ENCODE measurements at regions not wholly inside any gene's neighbourhood (a gene's known extent, or its start where the extent isn't known, plus 50 kb on each side); places are given as distances from the start of the nearest gene placed in this dataset.

- TF ChIP-seq CTCF (IDR thresholded peaks at IDR 0.05; ENCODE audit: insufficient read depth, low read depth, low read length, missing control alignments): no peak
- no peak overlapping the region for H3K4me3 ChIP-seq (ENCODE audit: low read length)
- DNase-seq (ENCODE audit: low read depth): no peak
These were observed 77.2 kb upstream of the ZBED5 start for GRCh38 chr11:10935015-10935559.

- peak; percentile 47 for DNase-seq (ENCODE audit: low read depth)
These were observed 76.5 kb upstream of the ZBED5 start for GRCh38 chr11:10934293-10934860.

GRCh38 chr11:10933455-10934292, 75.8 kb upstream of the ZBED5 start:
- H3K4me3 ChIP-seq (ENCODE audit: low read length): peak overlapping the region; percentile 65
- TF ChIP-seq CTCF (IDR thresholded peaks at IDR 0.05; ENCODE audit: insufficient read depth, low read depth, low read length, missing control alignments): peak; percentile 98

More at GRCh38 chr11:10934293-10934860, 76.5 kb upstream of the ZBED5 start:
- peak overlapping the region; percentile 65 for H3K4me3 ChIP-seq (ENCODE audit: low read length)
- TF ChIP-seq CTCF (IDR thresholded peaks at IDR 0.05; ENCODE audit: insufficient read depth, low read depth, low read length, missing control alignments): no peak

DNA sequence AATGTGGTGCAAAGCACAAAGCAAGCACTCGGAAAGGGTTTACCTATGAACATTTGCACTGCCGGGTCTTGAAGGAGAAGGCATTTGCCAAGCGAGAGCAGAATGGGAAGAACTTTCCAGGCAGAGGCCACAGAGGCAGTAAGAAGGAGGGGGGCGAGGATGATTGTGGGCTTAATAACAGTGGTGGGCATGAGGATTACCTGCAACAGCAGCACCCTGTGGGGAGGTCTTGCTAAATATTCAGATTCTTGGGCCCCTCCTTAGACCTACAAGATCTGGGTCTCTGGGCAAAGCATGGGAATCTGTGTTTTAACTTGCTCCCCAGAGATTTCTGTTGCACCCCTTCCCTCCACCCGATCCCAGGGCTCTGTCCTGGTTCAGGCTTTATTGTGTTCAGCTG, 75.1 kb upstream of the ZBED5 start:
- no peak overlapping the region for H3K4me3 ChIP-seq (ENCODE audit: low read length)
- no peak for TF ChIP-seq CTCF (IDR thresholded peaks at IDR 0.05; ENCODE audit: insufficient read depth, low read depth, low read length, missing control alignments)
- no peak for DNase-seq (ENCODE audit: low read depth)

More at GRCh38 chr11:10933455-10934292, 75.8 kb upstream of the ZBED5 start:
- peak; percentile 93 for DNase-seq (ENCODE audit: low read depth)

- peak; percentile 53 for DNase-seq (ENCODE audit: low read depth)
- peak overlapping the region; percentile 60 for H3K4me3 ChIP-seq (ENCODE audit: low read length)
- no peak for TF ChIP-seq CTCF (IDR thresholded peaks at IDR 0.05; ENCODE audit: insufficient read depth, low read depth, low read length, missing control alignments)
These were observed 74.2 kb upstream of the ZBED5 start for GRCh38 chr11:10931761-10932670.

DNA sequence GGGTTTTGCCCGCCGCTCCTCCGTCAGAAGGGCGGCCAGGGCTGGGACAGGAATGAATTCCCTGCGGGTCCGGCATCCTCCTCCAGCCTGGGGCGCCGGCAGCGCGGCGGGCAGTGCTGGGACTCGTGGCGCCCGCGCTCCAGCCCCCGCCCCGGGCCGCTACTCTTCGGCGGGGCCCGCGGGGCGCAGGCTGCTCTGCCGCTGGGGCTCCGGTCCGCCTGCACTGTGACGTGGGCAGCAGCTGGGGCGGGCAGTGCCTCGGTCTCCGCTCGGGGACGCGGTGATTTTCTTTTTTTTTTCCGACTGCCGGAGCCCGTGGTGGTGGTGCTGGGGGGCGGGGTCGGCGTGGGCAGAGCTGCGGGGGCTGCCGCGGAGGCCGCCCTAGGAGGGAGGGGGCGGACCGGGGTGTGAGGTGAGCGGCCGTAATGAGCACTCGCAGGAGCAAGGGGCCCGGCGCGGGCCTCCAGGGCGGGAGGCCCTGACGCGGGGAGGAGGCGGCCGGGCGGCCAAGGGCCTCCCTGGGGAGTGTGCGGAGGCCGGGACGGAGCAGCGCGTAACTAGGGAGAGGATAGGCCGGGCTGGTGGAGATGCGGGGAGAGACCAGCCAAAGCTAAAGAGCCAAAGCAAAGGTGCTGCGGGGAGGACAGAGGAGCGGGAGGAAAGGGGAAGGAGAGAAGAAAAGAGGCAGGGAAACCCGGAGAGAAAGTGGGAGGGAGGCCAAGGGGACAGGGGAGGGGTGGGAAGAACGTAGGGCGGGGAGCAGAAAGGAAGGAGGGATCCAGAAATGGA, 73.3 kb upstream of the ZBED5 start:
- peak; percentile 55 for DNase-seq (ENCODE audit: low read depth)
- H3K4me3 ChIP-seq (ENCODE audit: low read length): peak overlapping the region; percentile 60
- TF ChIP-seq CTCF (IDR thresholded peaks at IDR 0.05; ENCODE audit: insufficient read depth, low read depth, low read length, missing control alignments): no peak
